Nephron progenitor cell (in vitro differentiated cells): ENCODE measurements at regions not wholly inside any gene's neighbourhood (a gene's known extent, or its start where the extent isn't known, plus 50 kb on each side); places are given as distances from the start of the nearest gene placed in this dataset.

Experiments used
- DNase-seq: peaks from one replicate; pipeline ENCODE4 v3.0.0; 2021
- H3K27ac Mint-ChIP-seq: 2 replicates; pipeline ENCODE4 v1.8.0; 2021; ENCODE audit warnings: mild to moderate bottlenecking, moderate library complexity, mixed read lengths
- H3K27me3 Mint-ChIP-seq: 2 replicates; pipeline ENCODE4 v1.8.0; 2021; ENCODE audit warnings: mild to moderate bottlenecking, low read depth, mixed read lengths; ENCODE audit not compliant: poor library complexity
- H3K36me3 Mint-ChIP-seq: 2 replicates; pipeline ENCODE4 v1.8.0; 2021; ENCODE audit warnings: low read depth, mixed read lengths
- H3K4me1 Mint-ChIP-seq: 2 replicates; pipeline ENCODE4 v1.8.0; 2021; ENCODE audit warnings: mixed read lengths
- H3K4me3 Mint-ChIP-seq: 2 replicates; pipeline ENCODE4 v1.8.0; 2021; ENCODE audit warnings: mild to moderate bottlenecking, moderate library complexity, mixed read lengths
- H3K9me3 Mint-ChIP-seq: 2 replicates; pipeline ENCODE4 v1.8.0; 2021; ENCODE audit warnings: mild to moderate bottlenecking, moderate library complexity, mixed read lengths
- TF ChIP-seq, protein P1 (sequence below): fragments of 200-600 bp; sonication (generic); IDR thresholded peaks from 2 replicates; pipeline ENCODE4 v1.5.0; 2021; ENCODE audit warnings: antibody characterized with exemption

DNA sequence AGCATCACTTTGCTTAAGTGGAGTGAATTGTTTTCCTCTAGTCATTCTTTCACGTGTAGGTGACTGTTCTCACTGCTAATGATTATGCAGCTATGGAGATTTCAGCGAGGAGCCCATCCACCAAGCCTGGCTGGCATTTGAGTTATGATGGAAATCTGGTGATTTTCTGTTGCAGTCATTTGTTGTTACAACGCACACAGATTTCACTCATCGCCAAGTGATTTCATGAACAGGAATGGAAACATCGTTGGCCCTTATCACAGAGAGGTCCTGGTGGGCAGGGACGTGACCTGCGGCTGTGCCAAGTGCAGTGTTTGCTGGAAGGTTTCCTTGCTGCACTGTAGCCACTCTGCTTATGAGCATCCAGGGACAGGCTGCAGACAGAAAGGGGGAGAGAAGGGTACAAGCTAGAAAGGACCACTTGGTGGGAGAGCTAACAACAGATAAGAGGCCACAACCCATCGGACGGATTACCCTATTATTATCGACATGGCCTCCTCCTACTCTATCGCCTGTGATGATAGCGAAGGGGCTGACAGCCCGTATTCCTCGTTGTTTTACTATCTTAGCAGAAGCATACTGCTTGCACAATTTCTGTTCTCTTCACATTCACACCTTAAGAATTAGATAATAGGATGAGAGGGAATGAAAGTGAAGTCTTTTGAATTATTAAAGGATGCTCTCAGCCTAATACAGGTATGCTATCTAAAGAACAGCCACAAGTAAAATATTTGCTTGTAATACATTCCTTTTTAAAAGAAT, 99.0 kb upstream of the PITRM1 start:
- DNase-seq = no peak
- Mint-ChIP-seq H3K27me3 (peaks cover 12% of the 10 kb centered on the region), H3K36me3 (no peaks in the 10 kb centered on the region), H3K27ac (no peak overlapping the region), H3K4me3 (no peak overlapping the region), H3K4me1 (peaks cover 15% of the 10 kb centered on the region), H3K9me3 (peaks cover 22% of the 10 kb centered on the region)
- TF ChIP-seq, protein P1, sequence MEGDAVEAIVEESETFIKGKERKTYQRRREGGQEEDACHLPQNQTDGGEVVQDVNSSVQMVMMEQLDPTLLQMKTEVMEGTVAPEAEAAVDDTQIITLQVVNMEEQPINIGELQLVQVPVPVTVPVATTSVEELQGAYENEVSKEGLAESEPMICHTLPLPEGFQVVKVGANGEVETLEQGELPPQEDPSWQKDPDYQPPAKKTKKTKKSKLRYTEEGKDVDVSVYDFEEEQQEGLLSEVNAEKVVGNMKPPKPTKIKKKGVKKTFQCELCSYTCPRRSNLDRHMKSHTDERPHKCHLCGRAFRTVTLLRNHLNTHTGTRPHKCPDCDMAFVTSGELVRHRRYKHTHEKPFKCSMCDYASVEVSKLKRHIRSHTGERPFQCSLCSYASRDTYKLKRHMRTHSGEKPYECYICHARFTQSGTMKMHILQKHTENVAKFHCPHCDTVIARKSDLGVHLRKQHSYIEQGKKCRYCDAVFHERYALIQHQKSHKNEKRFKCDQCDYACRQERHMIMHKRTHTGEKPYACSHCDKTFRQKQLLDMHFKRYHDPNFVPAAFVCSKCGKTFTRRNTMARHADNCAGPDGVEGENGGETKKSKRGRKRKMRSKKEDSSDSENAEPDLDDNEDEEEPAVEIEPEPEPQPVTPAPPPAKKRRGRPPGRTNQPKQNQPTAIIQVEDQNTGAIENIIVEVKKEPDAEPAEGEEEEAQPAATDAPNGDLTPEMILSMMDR = no peak

DNA sequence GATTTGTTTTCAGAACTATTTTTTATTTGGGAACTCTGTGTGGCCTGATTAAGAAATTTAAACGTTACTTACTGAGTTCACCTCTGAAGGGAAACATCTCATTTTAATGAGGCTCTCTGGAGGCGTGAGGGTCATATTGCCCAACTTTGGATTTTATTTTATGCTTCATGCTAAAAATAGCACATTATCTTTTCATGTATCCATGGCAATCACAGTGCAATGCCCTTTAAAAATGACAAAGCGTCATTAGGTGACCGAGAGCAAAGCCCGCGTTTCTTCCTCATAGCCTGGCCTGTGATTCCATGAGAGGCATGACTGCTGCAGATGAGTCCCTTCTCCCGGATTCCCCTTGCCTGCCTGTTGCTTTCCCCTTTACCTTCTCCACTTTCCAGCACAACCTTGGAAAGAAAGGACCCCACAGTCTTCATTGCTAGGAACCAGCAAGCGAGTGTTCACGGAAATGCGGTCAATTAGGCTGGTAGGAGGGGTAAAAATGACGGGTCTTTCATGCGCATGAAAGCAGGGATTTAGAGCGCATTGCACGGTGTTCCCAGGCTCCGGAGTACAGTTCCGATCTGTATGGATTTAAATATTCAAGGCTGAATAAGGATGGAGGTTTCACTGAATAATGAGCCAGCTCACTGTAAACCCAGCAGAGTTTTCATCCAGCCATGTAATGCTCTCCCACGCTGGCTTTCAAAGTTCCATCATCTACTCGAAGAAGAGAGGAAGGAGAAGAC, 98.2 kb upstream of the PITRM1 start:
- H3K36me3 Mint-ChIP-seq = no peaks in the 10 kb centered on the region
- TF ChIP-seq, protein P1 = no peak
- peaks cover 19% of the 10 kb centered on the region for H3K9me3 Mint-ChIP-seq
- H3K4me3 Mint-ChIP-seq = no peak overlapping the region
- H3K27me3 Mint-ChIP-seq = peaks cover 13% of the 10 kb centered on the region
- DNase-seq = no peak
- no peak overlapping the region for H3K27ac Mint-ChIP-seq
- H3K4me1 Mint-ChIP-seq = peaks cover 14% of the 10 kb centered on the region

DNA sequence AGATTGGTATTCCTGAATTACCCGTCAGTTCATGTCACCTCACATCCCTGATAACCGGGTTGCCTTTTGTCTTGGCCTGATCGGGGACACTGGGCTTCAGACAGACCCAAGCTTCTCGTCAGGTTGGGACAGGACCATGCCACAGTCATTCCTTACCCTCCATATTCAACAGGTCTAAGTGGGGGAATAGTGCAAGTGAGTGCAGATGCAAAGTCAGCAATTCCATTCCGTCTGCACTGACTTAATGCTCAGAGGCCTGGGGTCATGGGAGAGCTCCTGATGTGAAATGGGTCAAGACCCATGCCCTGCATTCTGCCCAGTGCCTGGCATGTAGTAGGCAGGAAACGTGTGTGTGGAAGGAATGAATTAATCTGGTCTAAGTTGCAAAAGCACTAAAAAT, 95.4 kb upstream of the PITRM1 start:
- no peak for DNase-seq
- Mint-ChIP-seq H3K27me3 (peaks cover 13% of the 10 kb centered on the region), H3K4me3 (no peak overlapping the region), H3K36me3 (peaks cover 3% of the 10 kb centered on the region), H3K27ac (no peak overlapping the region), H3K9me3 (peaks cover 7% of the 10 kb centered on the region), H3K4me1 (peaks cover 23% of the 10 kb centered on the region)
- TF ChIP-seq, protein P1 = no peak

DNA sequence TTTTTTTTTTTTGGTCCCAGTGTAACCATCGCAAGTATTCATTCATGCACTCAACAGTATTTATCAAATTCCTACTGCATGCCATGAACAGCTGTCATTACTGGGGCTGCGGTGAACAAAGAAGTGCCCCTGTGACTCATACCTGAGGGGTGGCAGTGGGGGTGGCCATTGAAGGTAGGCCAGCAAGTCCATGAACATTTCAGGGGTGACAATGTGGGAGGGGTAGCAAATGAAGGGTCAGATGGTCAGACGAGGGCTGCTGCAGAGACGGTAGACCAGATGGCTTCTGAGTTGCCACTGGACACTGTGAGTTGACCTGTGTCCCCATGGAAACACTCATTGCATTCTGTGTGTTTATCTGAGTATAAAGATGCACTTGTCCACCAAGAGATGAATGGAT, 92.5 kb upstream of the PITRM1 start:
- Mint-ChIP-seq H3K27me3 (peaks cover 6% of the 10 kb centered on the region), H3K36me3 (peaks cover 9% of the 10 kb centered on the region), H3K27ac (peak overlapping the region; percentile 54), H3K9me3 (peaks cover 19% of the 10 kb centered on the region), H3K4me1 (peaks cover 34% of the 10 kb centered on the region), H3K4me3 (no peak overlapping the region)
- TF ChIP-seq, protein P1 = no peak
- no peak for DNase-seq

DNA sequence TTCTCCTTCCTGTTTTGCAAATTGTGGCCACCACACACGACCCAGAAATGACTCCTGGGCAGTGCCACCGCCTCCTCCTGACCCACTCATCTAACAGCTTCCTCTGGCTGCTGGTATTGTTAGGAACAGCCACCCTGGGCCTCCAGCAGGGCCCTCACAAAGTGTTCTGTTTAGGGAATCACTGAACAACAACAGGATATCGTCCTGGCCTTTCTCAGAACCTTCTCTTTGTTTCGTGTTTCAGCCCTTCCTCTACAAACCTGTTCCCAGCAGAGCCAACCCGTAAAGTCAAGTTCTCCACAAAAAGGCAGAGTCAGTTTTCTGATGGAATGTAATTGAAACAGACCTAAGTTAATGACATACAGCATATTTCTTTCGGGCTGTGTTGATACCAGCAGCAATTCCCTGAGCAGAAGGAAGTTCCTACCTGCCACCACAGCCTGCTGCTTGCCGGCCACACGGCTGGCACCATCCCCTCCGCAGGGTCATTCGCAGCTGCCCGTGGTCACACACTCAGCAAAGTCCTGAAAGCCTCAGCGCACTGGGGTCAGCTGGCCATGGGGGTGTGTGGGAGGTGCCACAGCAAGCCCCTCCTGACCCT, 91.7 kb upstream of the PITRM1 start:
- H3K27ac Mint-ChIP-seq = peak overlapping the region; percentile 23

More for the DNA sequence above, 91.7 kb upstream of the PITRM1 start:
- Mint-ChIP-seq H3K27me3 (peaks cover 6% of the 10 kb centered on the region), H3K4me1 (peaks cover 43% of the 10 kb centered on the region), H3K9me3 (peaks cover 19% of the 10 kb centered on the region), H3K4me3 (no peak overlapping the region), H3K36me3 (peaks cover 9% of the 10 kb centered on the region)
- DNase-seq = no peak
- TF ChIP-seq, protein P1 = no peak
